Neuronal stem cell (in vitro differentiated cells): ENCODE measurements at regions not wholly inside any gene's neighbourhood (a gene's known extent, or its start where the extent isn't known, plus 50 kb on each side); places are given as distances from the start of the nearest gene placed in this dataset.

Source experiments
- DNase-seq: peaks from one replicate; pipeline ENCODE4 v3.0.0-alpha.2; 2013; ENCODE audit warnings: low spot score
- H2AFZ ChIP-seq: one replicate; pipeline ENCODE4 v1.6.1; 2013; ENCODE audit warnings: mild to moderate bottlenecking, low read length, inconsistent platforms
- H2AK5ac ChIP-seq: 2 replicates; pipeline ENCODE4 v1.6.1; 2013; ENCODE audit warnings: low read depth, mild to moderate bottlenecking, inconsistent platforms, low read length, moderate library complexity, mixed read lengths
- H2BK120ac ChIP-seq: 2 replicates; pipeline ENCODE4 v1.6.1; 2013; ENCODE audit warnings: low read depth, mild to moderate bottlenecking, inconsistent platforms, low read length, moderate library complexity, mixed read lengths
- H2BK12ac ChIP-seq: one replicate; pipeline ENCODE4 v1.6.1; 2013; ENCODE audit warnings: low read length, inconsistent platforms
- H2BK15ac ChIP-seq: 2 replicates; pipeline ENCODE4 v1.6.1; 2013; ENCODE audit warnings: mild to moderate bottlenecking, low read length, inconsistent platforms, mixed read lengths
- H2BK5ac ChIP-seq: one replicate; pipeline ENCODE4 v1.6.1; 2013; ENCODE audit warnings: inconsistent platforms, mild to moderate bottlenecking, low read length, moderate library complexity
- H3K14ac ChIP-seq: one replicate; pipeline ENCODE4 v1.6.1; 2013; ENCODE audit warnings: low read length, inconsistent platforms
- H3K18ac ChIP-seq: 2 replicates; pipeline ENCODE4 v1.6.1; 2013; ENCODE audit warnings: low read length, inconsistent platforms
- H3K23ac ChIP-seq: 2 replicates; pipeline ENCODE4 v1.6.1; 2013; ENCODE audit warnings: low read depth, mild to moderate bottlenecking, mixed read lengths, low read length, inconsistent platforms; ENCODE audit not compliant: poor library complexity
- H3K27ac ChIP-seq: replicated peaks from 3 replicates; pipeline ENCODE4 v1.5.1; 2013; ENCODE audit warnings: low read length, inconsistent platforms
- H3K27me3 ChIP-seq, 3 experiments: 2 replicates each; pipeline ENCODE4 v1.6.1; 2013; ENCODE audit warnings: low read length in 3 of 3, mild to moderate bottlenecking in 2 of 3, inconsistent platforms in 1 of 3, low read depth in 1 of 3, mixed read lengths in 1 of 3, moderate library complexity in 1 of 3; ENCODE audit not compliant: control insufficient read depth in 3 of 3, insufficient read depth in 3 of 3
- H3K36me3 ChIP-seq, 2 donors: replicated peaks in 1 of 2; 2 replicates each; pipeline ENCODE4 v1.6.1; 2013; ENCODE audit warnings: low read length in 2 of 2; ENCODE audit not compliant: control insufficient read depth in 2 of 2, insufficient read depth in 2 of 2
- H3K4ac ChIP-seq: 2 replicates; pipeline ENCODE4 v1.6.1; 2013; ENCODE audit warnings: inconsistent platforms, mild to moderate bottlenecking, low read length, moderate library complexity
- H3K4me1 ChIP-seq, 2 donors: 1 replicate in 1 of 2; 2 replicates in 1 of 2; pipeline ENCODE4 v1.6.1; 2013; ENCODE audit warnings: low read length in 2 of 2, low read depth in 1 of 2; ENCODE audit not compliant: control insufficient read depth in 2 of 2, insufficient read depth in 1 of 2
- H3K4me2 ChIP-seq: one replicate; pipeline ENCODE4 v1.6.1; 2013; ENCODE audit warnings: mild to moderate bottlenecking, low read length, inconsistent platforms; ENCODE audit not compliant: insufficient read depth, poor library complexity, severe bottlenecking
- H3K4me3 ChIP-seq, 2 donors: 2 replicates each; pipeline ENCODE4 v1.5.1; 2013; ENCODE audit warnings: low read length in 2 of 2, mild to moderate bottlenecking in 2 of 2, inconsistent platforms in 1 of 2, moderate library complexity in 1 of 2
- H3K79me1 ChIP-seq: one replicate; pipeline ENCODE4 v1.6.1; 2013; ENCODE audit warnings: low read depth, mild to moderate bottlenecking, inconsistent platforms, low read length, moderate library complexity
- H3K9ac ChIP-seq: one replicate; pipeline ENCODE4 v1.6.1; 2013; ENCODE audit warnings: mild to moderate bottlenecking, low read depth, low read length, inconsistent platforms; ENCODE audit not compliant: poor library complexity
- H3K9me3 ChIP-seq, 2 donors: replicated peaks in 1 of 2; 2 replicates each; pipeline versions ENCODE3 to v1.6.1; 2013; ENCODE audit warnings: low read length in 2 of 2, mild to moderate bottlenecking in 2 of 2, inconsistent platforms in 1 of 2, low read depth in 1 of 2, mixed read lengths in 1 of 2, moderate library complexity in 1 of 2; ENCODE audit not compliant: control insufficient read depth in 2 of 2, insufficient read depth in 1 of 2
- H4K8ac ChIP-seq: one replicate; pipeline ENCODE4 v1.6.1; 2013; ENCODE audit warnings: low read depth, mild to moderate bottlenecking, inconsistent platforms, low read length, moderate library complexity
- H4K91ac ChIP-seq: one replicate; pipeline ENCODE4 v1.6.1; 2013; ENCODE audit warnings: low read length, low read depth, mild to moderate bottlenecking, inconsistent platforms; ENCODE audit not compliant: poor library complexity
- WGBS, 2 donors: extraction: QIAGEN DNeasy Blood & Tissue Kit; methylation state at CpG; one replicate each; pipeline ENCODE4 v1.1.7; 2013; ENCODE audit warnings: missing lambda C conversion rate in 2 of 2, mixed read lengths in 1 of 2; ENCODE audit not compliant: insufficient read length in 2 of 2, insufficient replicate concordance in 1 of 2; ENCODE audit errors: extremely low coverage in 2 of 2; 5-methylcytosine and 5-hydroxymethylcytosine counted together

GRCh38 chr5:56307714-56308333 lies 74.7 kb upstream of the ANKRD55 start:
- Histone ChIP-seq H2BK12ac (no peak overlapping the region), H3K4me1 (no peaks in the 10 kb centered on the region), H2AK5ac (no peak overlapping the region), H4K91ac (no peak overlapping the region), H2BK15ac (no peak overlapping the region), H3K36me3 (no peaks in the 10 kb centered on the region), H3K4me3 (no peak overlapping the region), H3K9me3 (peaks cover 0 to 3% of the 10 kb centered on the region in 2 donors), H2BK120ac (no peak overlapping the region), H3K23ac (no peak overlapping the region), H3K18ac (no peak overlapping the region), H3K27ac (no peak overlapping the region), H3K4me2 (no peak overlapping the region), H2BK5ac (no peak overlapping the region), H4K8ac (no peak overlapping the region), H3K79me1 (no peaks in the 10 kb centered on the region), H3K14ac (no peak overlapping the region), H3K9ac (no peak overlapping the region), H3K4ac (no peak overlapping the region), H2AFZ (no peak overlapping the region), H3K27me3 (no peaks in the 10 kb centered on the region)
- no CpG with 5 or more reads among the region's 1 CpG for WGBS, 2 donors
- DNase-seq, result no peak

GRCh38 chr5:56306433-56307150 lies 73.5 kb upstream of the ANKRD55 start:
- Histone ChIP-seq H3K4ac (no peak overlapping the region), H3K4me3 (no peak overlapping the region), H2AFZ (no peak overlapping the region), H3K36me3 (no peaks in the 10 kb centered on the region), H2BK120ac (no peak overlapping the region), H2BK15ac (no peak overlapping the region), H3K23ac (no peak overlapping the region), H3K27me3 (no peaks in the 10 kb centered on the region), H3K9me3 (peaks cover 0 to 3% of the 10 kb centered on the region in 2 donors), H2BK5ac (no peak overlapping the region), H3K18ac (no peak overlapping the region), H3K4me1 (no peaks in the 10 kb centered on the region), H3K4me2 (no peak overlapping the region), H3K79me1 (no peaks in the 10 kb centered on the region), H4K8ac (no peak overlapping the region), H3K14ac (no peak overlapping the region), H2BK12ac (no peak overlapping the region), H4K91ac (no peak overlapping the region), H3K27ac (no peak overlapping the region), H2AK5ac (no peak overlapping the region), H3K9ac (no peak overlapping the region)
- WGBS, 2 donors, result no CpG with 5 or more reads among the region's 4 CpGs
- DNase-seq, result no peak

GRCh38 chr5:56305001-56305950 lies 72.1 kb upstream of the ANKRD55 start:
- H3K79me1 ChIP-seq, result no peaks in the 10 kb centered on the region
- no peak overlapping the region for H3K9ac ChIP-seq
- H3K4me3 ChIP-seq, result no peak overlapping the region
- H3K14ac ChIP-seq, result no peak overlapping the region
- WGBS, 2 donors, result no CpG with 5 or more reads among the region's 4 CpGs
- no peak overlapping the region for H2BK15ac ChIP-seq
- H3K36me3 ChIP-seq, result no peaks in the 10 kb centered on the region
- no peaks in the 10 kb centered on the region for H3K4me1 ChIP-seq
- peaks cover 0 to 3% of the 10 kb centered on the region in 2 donors for H3K9me3 ChIP-seq
- DNase-seq, result no peak
- no peaks in the 10 kb centered on the region for H3K27me3 ChIP-seq
- no peak overlapping the region for H3K4ac ChIP-seq
- H3K23ac ChIP-seq, result no peak overlapping the region
- H3K18ac ChIP-seq, result no peak overlapping the region
- H3K4me2 ChIP-seq, result no peak overlapping the region
- H3K27ac ChIP-seq, result no peak overlapping the region
- H2AK5ac ChIP-seq, result no peak overlapping the region
- H2BK12ac ChIP-seq, result no peak overlapping the region
- H2AFZ ChIP-seq, result no peak overlapping the region
- no peak overlapping the region for H4K8ac ChIP-seq
- no peak overlapping the region for H2BK5ac ChIP-seq
- no peak overlapping the region for H2BK120ac ChIP-seq
- no peak overlapping the region for H4K91ac ChIP-seq

- no peak overlapping the region for H3K9ac ChIP-seq
- H3K14ac ChIP-seq, result no peak overlapping the region
- no peak overlapping the region for H3K4me2 ChIP-seq
- H3K4me3 ChIP-seq, result no peak overlapping the region
- no peak overlapping the region for H2AFZ ChIP-seq
- H3K27ac ChIP-seq, result no peak overlapping the region
- no peak overlapping the region for H2BK5ac ChIP-seq
- H3K9me3 ChIP-seq, result peaks cover 0 to 3% of the 10 kb centered on the region in 2 donors
- no peaks in the 10 kb centered on the region for H3K79me1 ChIP-seq
- no peak overlapping the region for H3K18ac ChIP-seq
- no peak overlapping the region for H3K23ac ChIP-seq
- H2BK120ac ChIP-seq, result no peak overlapping the region
- DNase-seq, result no peak
- H3K36me3 ChIP-seq, result no peaks in the 10 kb centered on the region
- no peak overlapping the region for H3K4ac ChIP-seq
- H4K8ac ChIP-seq, result no peak overlapping the region
- no CpG with 5 or more reads among the region's 5 CpGs for WGBS, 2 donors
- no peak overlapping the region for H4K91ac ChIP-seq
- no peak overlapping the region for H2BK12ac ChIP-seq
- peaks cover 0 to 3% of the 10 kb centered on the region in 2 donors for H3K4me1 ChIP-seq
- no peaks in the 10 kb centered on the region for H3K27me3 ChIP-seq
- no peak overlapping the region for H2AK5ac ChIP-seq
- H2BK15ac ChIP-seq, result no peak overlapping the region
Observed at GRCh38 chr5:56303511-56303910, 70.4 kb upstream of the ANKRD55 start.
